Neutrophil (primary cell): ENCODE measurements at regions not wholly inside any gene's neighbourhood (a gene's known extent, or its start where the extent isn't known, plus 50 kb on each side); places are given as distances from the start of the nearest gene placed in this dataset.

Experiments
- H3K27ac ChIP-seq: fragments of 200-600 bp; sonication (generic); 2 replicates; pipeline ENCODE4 v1.5.1; 2016; ENCODE audit warnings: mild to moderate bottlenecking, moderate library complexity
- H3K27me3 ChIP-seq: fragments of 200-600 bp; sonication (generic); 2 replicates; pipeline ENCODE4 v1.6.0; 2016; ENCODE audit warnings: mild to moderate bottlenecking
- H3K36me3 ChIP-seq: fragments of 200-600 bp; sonication (generic); 2 replicates; pipeline ENCODE4 v1.5.1; 2017
- H3K4me1 ChIP-seq, 2 experiments: fragments of 200-600 bp in 1 of 2; sonication (generic) in 1 of 2; 1 replicate in 1 of 2; 2 replicates in 1 of 2; pipeline versions ENCODE4 v1.5.1 to v1.6.1; 2013 to 2016; ENCODE audit warnings: low read depth in 1 of 2, low read length in 1 of 2, mild to moderate bottlenecking in 1 of 2, moderate library complexity in 1 of 2; ENCODE audit not compliant: control insufficient read depth in 1 of 2, insufficient read depth in 1 of 2
- H3K4me3 ChIP-seq, 2 experiments: fragments of 200-600 bp in 1 of 2; sonication (generic) in 1 of 2; 1 replicate in 1 of 2; 2 replicates in 1 of 2; pipeline ENCODE4 v1.5.1; 2013 to 2016; ENCODE audit warnings: low read depth in 1 of 2, low read length in 1 of 2, mild to moderate bottlenecking in 1 of 2, moderate library complexity in 1 of 2
- H3K9me3 ChIP-seq: fragments of 200-600 bp; sonication (generic); 2 replicates; pipeline ENCODE4 v1.5.1; 2016
- TF ChIP-seq, protein P1 (sequence below): fragments of 200-600 bp; sonication (generic); IDR thresholded peaks from 2 replicates; pipeline ENCODE4 v1.5.1; 2016; ENCODE audit warnings: antibody characterized with exemption

DNA sequence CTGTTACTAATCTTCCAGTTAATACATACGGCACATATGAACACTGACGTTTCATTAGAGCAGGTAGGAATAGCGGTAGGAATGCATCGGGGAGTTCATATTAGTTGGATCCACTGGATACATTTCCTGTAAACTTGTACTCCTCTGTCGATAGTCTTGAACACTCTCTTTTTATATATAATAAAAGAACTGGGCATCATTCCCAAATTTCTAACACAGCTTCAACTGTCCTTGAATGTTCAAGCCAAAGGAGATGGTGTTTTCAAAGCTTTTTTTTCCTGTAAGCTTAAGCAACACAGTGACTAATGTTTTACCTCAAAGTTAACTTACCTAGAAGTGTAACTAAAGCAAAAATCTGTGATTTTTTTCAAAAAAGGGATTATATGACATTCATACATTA lies 195.3 kb downstream of the UTRN start:
- Histone ChIP-seq H3K36me3 (peaks cover 56% of the 10 kb centered on the region), H3K4me3 (no peak overlapping the region), H3K9me3 (no peaks in the 10 kb centered on the region), H3K27me3 (no peaks in the 10 kb centered on the region), H3K4me1 (no peaks in the 10 kb centered on the region), H3K27ac (no peak overlapping the region)
- TF ChIP-seq, protein P1, sequence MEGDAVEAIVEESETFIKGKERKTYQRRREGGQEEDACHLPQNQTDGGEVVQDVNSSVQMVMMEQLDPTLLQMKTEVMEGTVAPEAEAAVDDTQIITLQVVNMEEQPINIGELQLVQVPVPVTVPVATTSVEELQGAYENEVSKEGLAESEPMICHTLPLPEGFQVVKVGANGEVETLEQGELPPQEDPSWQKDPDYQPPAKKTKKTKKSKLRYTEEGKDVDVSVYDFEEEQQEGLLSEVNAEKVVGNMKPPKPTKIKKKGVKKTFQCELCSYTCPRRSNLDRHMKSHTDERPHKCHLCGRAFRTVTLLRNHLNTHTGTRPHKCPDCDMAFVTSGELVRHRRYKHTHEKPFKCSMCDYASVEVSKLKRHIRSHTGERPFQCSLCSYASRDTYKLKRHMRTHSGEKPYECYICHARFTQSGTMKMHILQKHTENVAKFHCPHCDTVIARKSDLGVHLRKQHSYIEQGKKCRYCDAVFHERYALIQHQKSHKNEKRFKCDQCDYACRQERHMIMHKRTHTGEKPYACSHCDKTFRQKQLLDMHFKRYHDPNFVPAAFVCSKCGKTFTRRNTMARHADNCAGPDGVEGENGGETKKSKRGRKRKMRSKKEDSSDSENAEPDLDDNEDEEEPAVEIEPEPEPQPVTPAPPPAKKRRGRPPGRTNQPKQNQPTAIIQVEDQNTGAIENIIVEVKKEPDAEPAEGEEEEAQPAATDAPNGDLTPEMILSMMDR: no peak

GRCh38 chr6:144481527-144481926 lies 196.4 kb downstream of the UTRN start:
- peaks cover 56% of the 10 kb centered on the region for H3K36me3 ChIP-seq
- no peaks in the 10 kb centered on the region for H3K9me3 ChIP-seq
- TF ChIP-seq, protein P1: no peak
- no peak overlapping the region for H3K4me3 ChIP-seq
- H3K27me3 ChIP-seq: no peaks in the 10 kb centered on the region
- H3K4me1 ChIP-seq: no peaks in the 10 kb centered on the region
- H3K27ac ChIP-seq: no peak overlapping the region

DNA sequence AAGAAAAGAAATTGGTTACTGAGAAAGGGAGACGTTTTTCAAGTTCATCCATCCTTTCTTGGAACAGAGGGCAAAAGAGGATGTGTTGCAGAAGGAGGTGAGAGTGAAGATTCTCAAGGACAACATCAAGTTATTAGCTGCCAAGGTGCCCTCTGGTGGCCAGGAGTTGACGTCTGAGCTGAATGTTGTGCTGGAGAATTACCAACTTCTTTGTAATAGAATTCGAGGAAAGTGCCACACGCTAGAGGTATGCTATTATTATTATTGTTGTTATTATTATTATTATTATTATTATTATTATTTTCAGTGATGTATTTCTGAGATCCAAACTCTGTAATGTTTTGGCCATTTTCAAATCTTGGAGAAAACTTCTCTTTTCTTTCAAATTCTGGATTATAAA lies 197.0 kb downstream of the UTRN start:
- TF ChIP-seq, protein P1: no peak

DNA sequence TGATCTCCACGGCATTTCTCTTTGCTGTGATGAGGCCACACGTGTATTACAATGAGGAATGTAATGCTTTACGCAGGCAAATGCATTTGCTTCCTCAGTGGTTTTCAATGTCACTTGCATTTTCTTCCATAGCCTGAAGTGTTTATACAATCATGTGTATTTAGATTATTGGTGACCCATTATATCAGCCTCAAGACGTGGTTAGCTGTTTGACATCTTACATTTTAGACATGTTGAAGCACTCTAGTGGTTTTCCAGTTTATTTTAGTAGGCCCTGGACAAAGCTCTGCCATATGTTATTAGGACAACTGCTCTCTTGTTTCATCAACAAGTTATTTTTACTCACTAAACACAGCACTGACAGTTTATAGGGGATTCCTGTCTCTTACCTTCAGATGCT lies 200.4 kb downstream of the UTRN start:
- Histone ChIP-seq H3K27ac (no peak overlapping the region), H3K9me3 (no peaks in the 10 kb centered on the region), H3K4me1 (no peaks in the 10 kb centered on the region), H3K27me3 (no peaks in the 10 kb centered on the region), H3K36me3 (peaks cover 66% of the 10 kb centered on the region), H3K4me3 (no peak overlapping the region)
- TF ChIP-seq, protein P1: no peak

More for the DNA sequence above, 197.0 kb downstream of the UTRN start:
- peaks cover 56% of the 10 kb centered on the region for H3K36me3 ChIP-seq
- H3K27me3 ChIP-seq: no peaks in the 10 kb centered on the region
- H3K9me3 ChIP-seq: no peaks in the 10 kb centered on the region
- no peaks in the 10 kb centered on the region for H3K4me1 ChIP-seq
- H3K27ac ChIP-seq: no peak overlapping the region
- H3K4me3 ChIP-seq: no peak overlapping the region

DNA sequence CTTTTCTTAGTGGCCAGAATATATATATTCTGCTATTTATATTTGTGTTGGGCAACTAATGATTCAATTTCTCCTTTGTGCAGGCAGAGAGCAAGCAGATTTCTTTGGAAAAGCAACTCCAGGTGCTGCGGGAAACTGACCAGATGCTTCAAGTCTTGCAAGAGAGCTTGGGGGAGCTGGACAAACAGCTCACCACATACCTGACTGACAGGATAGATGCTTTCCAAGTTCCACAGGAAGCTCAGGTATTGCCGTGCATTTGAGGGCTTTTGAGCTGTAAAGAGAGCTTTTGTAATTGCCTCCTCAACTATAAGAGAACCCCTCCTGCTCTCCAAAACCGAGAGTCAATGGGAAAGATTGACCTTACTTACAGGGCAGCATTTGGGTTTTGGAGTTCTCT lies 203.5 kb downstream of the UTRN start:
- Histone ChIP-seq H3K27ac (no peak overlapping the region), H3K9me3 (no peaks in the 10 kb centered on the region), H3K27me3 (no peaks in the 10 kb centered on the region), H3K4me3 (no peak overlapping the region), H3K36me3 (peaks cover 86% of the 10 kb centered on the region), H3K4me1 (no peaks in the 10 kb centered on the region)
- TF ChIP-seq, protein P1: no peak
